GM10266 (cell line): ENCODE measurements at regions not wholly inside any gene's neighbourhood (a gene's known extent, or its start where the extent isn't known, plus 50 kb on each side); places are given as distances from the start of the nearest gene placed in this dataset.

Experiments
- DNase-seq: peaks from one replicate; pipeline ENCODE4 v3.0.0; 2012; ENCODE audit errors: extremely low spot score
- CTCF ChIP-seq: IDR thresholded peaks from 2 replicates; pipeline ENCODE4 v1.5.1; 2012; ENCODE audit warnings: mild to moderate bottlenecking, low read depth; ENCODE audit not compliant: control insufficient read depth, insufficient read depth; ENCODE audit errors: missing control alignments

GRCh38 chr2:187924293-187924692, 367.4 kb upstream of the GULP1 start:
- no peak for TF ChIP-seq CTCF
- DNase-seq: no peak

GRCh38 chr2:187934236-187934635, 357.4 kb upstream of the GULP1 start:
- DNase-seq: no peak
- no peak for TF ChIP-seq CTCF

- TF ChIP-seq CTCF: no peak
- DNase-seq: no peak
Observed at GRCh38 chr2:187934692-187935091, 357.0 kb upstream of the GULP1 start.

- DNase-seq: no peak
- TF ChIP-seq CTCF: no peak
Observed at GRCh38 chr2:187935126-187935525, 356.5 kb upstream of the GULP1 start.

GRCh38 chr2:187936228-187936627, 355.4 kb upstream of the GULP1 start:
- no peak for TF ChIP-seq CTCF
- DNase-seq: no peak

- no peak for DNase-seq
- TF ChIP-seq CTCF: no peak
Observed at GRCh38 chr2:187939180-187939579, 352.5 kb upstream of the GULP1 start.

GRCh38 chr2:187942876-187943275, 348.8 kb upstream of the GULP1 start:
- TF ChIP-seq CTCF: no peak
- DNase-seq: no peak
